ENCODE measurements at regions not wholly inside any gene's neighbourhood (a gene's known extent, or its start where the extent isn't known, plus 50 kb on each side); places are given as distances from the start of the nearest gene placed in this dataset.

DNA sequence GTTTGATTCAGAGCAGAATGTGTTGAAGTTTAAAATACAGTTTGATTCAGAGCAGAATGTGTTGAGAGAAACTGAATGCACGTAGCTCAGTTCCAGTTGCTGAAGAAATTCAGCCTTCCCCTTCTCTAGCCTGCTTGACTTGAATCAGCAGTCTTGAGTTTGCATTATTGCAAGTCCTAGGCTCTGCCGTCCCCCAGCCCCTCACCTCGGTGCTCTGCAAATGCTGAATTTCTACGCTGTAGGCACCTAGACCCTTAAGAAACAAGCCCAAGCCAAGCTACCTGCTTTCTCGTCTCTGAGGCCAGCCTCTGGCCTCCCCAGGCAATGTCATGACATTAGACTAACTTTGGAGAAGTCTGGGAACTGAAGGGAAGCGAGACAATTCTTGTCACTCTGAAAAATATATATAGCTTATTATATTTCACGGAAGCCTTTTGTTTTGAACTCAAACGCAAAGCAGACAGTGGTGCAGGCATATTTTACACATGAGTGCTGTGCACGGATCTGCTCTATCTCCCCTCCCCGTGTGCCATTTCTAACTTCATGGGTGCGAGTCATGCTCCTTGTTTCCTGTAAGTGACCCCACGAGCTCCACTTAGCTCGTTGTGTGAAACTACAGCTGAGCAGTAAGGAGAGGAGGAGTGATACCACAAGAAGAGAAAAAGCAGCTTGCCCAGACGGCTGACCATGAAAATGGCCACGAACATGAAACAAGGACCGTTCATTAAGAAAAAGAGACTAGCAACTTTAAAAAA, 71.4 kb upstream of the DUSP22 start:
- no peak overlapping the region for H3K9ac ChIP-seq
- H2AFZ ChIP-seq (ENCODE audit: low read depth), result 0 out of 2 replicates have a peak overlapping the region, but pooled peaks have one; percentile 39
- peaks cover 41% of the 10 kb centered on the region; the same call in 1 of the 2 replicates for H3K27me3 ChIP-seq (ENCODE audit: insufficient read depth)
- peak overlapping the region; percentile 69 for H3K4me2 ChIP-seq
- no peak for DNase-seq
- H3F3A ChIP-seq (replicated peaks; ENCODE audit: insufficient read depth), result peaks cover 8% of the 10 kb centered on the region
- 0 out of 4 replicates have a peak, but pooled peaks cover 0 to 5% of the 10 kb centered on the region in 2 experiments for H3K4me1 ChIP-seq (ENCODE audit: control insufficient read depth in 1 of 2, insufficient read depth in 2 of 2, low read depth in 1 of 2, low read length in 1 of 2)
- 16% methylated on average over 16 of the region's 16 CpGs for WGBS (ENCODE audit: low lambda C conversion rate)
- TF ChIP-seq JUND (IDR thresholded peaks at IDR 0.05) (no peak), CHD2 (IDR thresholded peaks at IDR 0.05; ENCODE audit: low read length, partially characterized antibody) (no peak), ELF1 (IDR thresholded peaks at IDR 0.05) (no peak), RCOR1 (IDR thresholded peaks at IDR 0.05; ENCODE audit: low read length) (no peak), NRF1 (IDR thresholded peaks at IDR 0.05; ENCODE audit: low read depth, low read length) (no peak), GATA2 (CRISPR knock-in tag; IDR thresholded peaks at IDR 0.05) (no peak), TAF1 (IDR thresholded peaks at IDR 0.05; ENCODE audit: borderline replicate concordance, low read depth, low read length) (no peak), RAD21 (IDR thresholded peaks at IDR 0.05; ENCODE audit: low read length) (no peak), EZH2phosphoT487 (IDR thresholded peaks at IDR 0.05; ENCODE audit: borderline replicate concordance, low read depth) (no peak), SMC3 (IDR thresholded peaks at IDR 0.05; ENCODE audit: low read depth, low read length) (no peak), NFIC (IDR thresholded peaks at IDR 0.05; ENCODE audit: borderline replicate concordance) (no peak)
- TF ChIP-seq, protein P1, sequence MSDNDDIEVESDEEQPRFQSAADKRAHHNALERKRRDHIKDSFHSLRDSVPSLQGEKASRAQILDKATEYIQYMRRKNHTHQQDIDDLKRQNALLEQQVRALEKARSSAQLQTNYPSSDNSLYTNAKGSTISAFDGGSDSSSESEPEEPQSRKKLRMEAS (IDR thresholded peaks at IDR 0.05; ENCODE audit: low read depth), result no peak
- TF ChIP-seq, protein P2, sequence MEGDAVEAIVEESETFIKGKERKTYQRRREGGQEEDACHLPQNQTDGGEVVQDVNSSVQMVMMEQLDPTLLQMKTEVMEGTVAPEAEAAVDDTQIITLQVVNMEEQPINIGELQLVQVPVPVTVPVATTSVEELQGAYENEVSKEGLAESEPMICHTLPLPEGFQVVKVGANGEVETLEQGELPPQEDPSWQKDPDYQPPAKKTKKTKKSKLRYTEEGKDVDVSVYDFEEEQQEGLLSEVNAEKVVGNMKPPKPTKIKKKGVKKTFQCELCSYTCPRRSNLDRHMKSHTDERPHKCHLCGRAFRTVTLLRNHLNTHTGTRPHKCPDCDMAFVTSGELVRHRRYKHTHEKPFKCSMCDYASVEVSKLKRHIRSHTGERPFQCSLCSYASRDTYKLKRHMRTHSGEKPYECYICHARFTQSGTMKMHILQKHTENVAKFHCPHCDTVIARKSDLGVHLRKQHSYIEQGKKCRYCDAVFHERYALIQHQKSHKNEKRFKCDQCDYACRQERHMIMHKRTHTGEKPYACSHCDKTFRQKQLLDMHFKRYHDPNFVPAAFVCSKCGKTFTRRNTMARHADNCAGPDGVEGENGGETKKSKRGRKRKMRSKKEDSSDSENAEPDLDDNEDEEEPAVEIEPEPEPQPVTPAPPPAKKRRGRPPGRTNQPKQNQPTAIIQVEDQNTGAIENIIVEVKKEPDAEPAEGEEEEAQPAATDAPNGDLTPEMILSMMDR (IDR thresholded peaks at IDR 0.05), result no peak
- no peaks in the 10 kb centered on the region for H4K20me1 ChIP-seq (ENCODE audit: insufficient read depth)
- CTCF ChIA-PET, result interaction anchor here (0.6 to 1.3 kb wide), 4 partner anchors 9 to 306 kb away, joined by 3 to 4 read pairs (median 3); no protein-coding TSS in a partner anchor
- no peaks in the 10 kb centered on the region for H3K9me3 ChIP-seq
- no peaks in the 10 kb centered on the region for H3K79me2 ChIP-seq (ENCODE audit: insufficient read depth)
- peak overlapping the region in 1 of 2 experiments; percentile 21; a peak in 1 of 4 replicates for H3K27ac ChIP-seq (ENCODE audit: low read depth in 2 of 2, low read length in 1 of 2)
- H3K4me3 ChIP-seq (ENCODE audit: low read depth in 2 of 2, low read length in 1 of 2), result no peak overlapping the region; a peak in 1 of 4 replicates
- POLR2A ChIA-PET, result no interaction called here
- H3K9me2 ChIP-seq, result no peaks in the 10 kb centered on the region
- no peaks in the 10 kb centered on the region for H3K36me3 ChIP-seq (replicated peaks in 1 of 2; ENCODE audit: control insufficient read depth in 1 of 2, insufficient read depth in 2 of 2, low read length in 1 of 2)

- no peak overlapping the region; a peak in 1 of 4 replicates for H3K4me3 ChIP-seq (ENCODE audit: low read depth in 2 of 2, low read length in 1 of 2)
- H3K9me3 ChIP-seq, result no peaks in the 10 kb centered on the region
- peak overlapping the region in 1 of 2 experiments; percentile 20; a peak in 1 of 4 replicates for H3K27ac ChIP-seq (ENCODE audit: low read depth in 2 of 2, low read length in 1 of 2)
- peaks cover 8% of the 10 kb centered on the region for H3F3A ChIP-seq (replicated peaks; ENCODE audit: insufficient read depth)
- ChIA-PET CTCF (interaction anchor here (0.6 to 1.6 kb wide), 6 partner anchors 10 to 1171 kb away, joined by 3 to 5 read pairs (median 3); no protein-coding TSS in a partner anchor), POLR2A (no interaction called here)
- no peak for DNase-seq
- no peaks in the 10 kb centered on the region for H3K36me3 ChIP-seq (replicated peaks in 1 of 2; ENCODE audit: control insufficient read depth in 1 of 2, insufficient read depth in 2 of 2, low read length in 1 of 2)
- no peak overlapping the region for H2AFZ ChIP-seq (ENCODE audit: low read depth)
- no peaks in the 10 kb centered on the region for H3K79me2 ChIP-seq (ENCODE audit: insufficient read depth)
- TF ChIP-seq MEF2A (IDR thresholded peaks at IDR 0.05; ENCODE audit: borderline replicate concordance, low read depth) (no peak), RFX5 (IDR thresholded peaks at IDR 0.05; ENCODE audit: low read length) (no peak), FOXM1 (IDR thresholded peaks at IDR 0.05; ENCODE audit: low read depth) (no peak), NRF1 (IDR thresholded peaks at IDR 0.05; ENCODE audit: low read depth, low read length) (no peak)
- 0 out of 4 replicates have a peak, but pooled peaks cover 0 to 5% of the 10 kb centered on the region in 2 experiments for H3K4me1 ChIP-seq (ENCODE audit: control insufficient read depth in 1 of 2, insufficient read depth in 2 of 2, low read depth in 1 of 2, low read length in 1 of 2)
- peak overlapping the region; percentile 69 for H3K4me2 ChIP-seq
- no peak overlapping the region for H3K9ac ChIP-seq
- no peaks in the 10 kb centered on the region for H4K20me1 ChIP-seq (ENCODE audit: insufficient read depth)
- peaks cover 50% of the 10 kb centered on the region for H3K27me3 ChIP-seq (ENCODE audit: insufficient read depth)
- H3K9me2 ChIP-seq, result no peaks in the 10 kb centered on the region
- 14% methylated on average over 14 of the region's 14 CpGs for WGBS (ENCODE audit: low lambda C conversion rate)
Observed at GRCh38 chr6:221531-222349, 70.5 kb upstream of the DUSP22 start.

Measured in SK-N-SH (cell line).